Stimulated activated CD8-positive, alpha-beta memory T cell treated with anti-CD3 and anti-CD28 coated beads, Interleukin-12 subunit alpha, Interleukin-12 subunit beta, amount 100 ng/mL, for 24 hours (primary cell): ENCODE measurements at regions not wholly inside any gene's neighbourhood (a gene's known extent, or its start where the extent isn't known, plus 50 kb on each side); places are given as distances from the start of the nearest gene placed in this dataset.

Experiments
- DNase-seq: peaks from one replicate; pipeline ENCODE4 v3.0.0-alpha.2; 2020; ENCODE audit errors: extremely low read depth

DNA sequence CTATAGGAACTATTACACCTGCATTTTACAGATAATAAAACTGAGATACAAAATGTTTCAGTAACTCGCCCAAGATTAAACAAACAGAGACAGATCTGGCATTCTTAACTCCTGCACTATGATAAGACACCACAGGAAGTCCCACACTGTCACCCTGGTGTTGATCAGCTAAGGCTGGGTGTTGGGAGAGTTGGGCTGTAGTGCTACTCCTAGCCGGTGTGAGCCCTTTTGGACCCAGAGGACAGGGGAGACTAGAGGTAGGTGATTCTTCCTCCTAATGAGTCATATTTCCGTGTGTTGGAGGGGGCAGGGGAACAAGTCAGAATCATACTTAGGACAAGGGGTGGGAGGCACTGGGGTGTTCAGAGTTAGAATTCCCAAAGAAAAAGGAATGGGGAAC, 353.2 kb upstream of the TENM4 start:
- DNase-seq = no peak

DNA sequence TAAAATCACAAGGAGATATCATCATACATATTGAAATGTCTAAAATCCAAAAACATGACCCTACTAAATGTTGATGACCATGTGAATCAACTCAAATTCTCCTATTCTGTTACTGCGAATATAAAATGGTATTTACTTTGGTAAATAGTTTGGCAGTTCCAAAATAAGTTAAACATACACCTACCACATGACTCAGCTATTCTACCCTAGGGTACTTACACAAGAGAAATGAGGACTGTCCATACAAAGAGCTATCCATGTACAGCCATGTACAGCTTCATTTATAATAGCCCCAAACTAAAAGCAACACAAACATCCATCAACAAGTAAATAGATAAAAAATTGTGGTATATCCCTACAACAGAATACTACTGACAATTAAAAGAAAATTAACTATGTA, 346.1 kb upstream of the TENM4 start:
- DNase-seq = no peak

DNA sequence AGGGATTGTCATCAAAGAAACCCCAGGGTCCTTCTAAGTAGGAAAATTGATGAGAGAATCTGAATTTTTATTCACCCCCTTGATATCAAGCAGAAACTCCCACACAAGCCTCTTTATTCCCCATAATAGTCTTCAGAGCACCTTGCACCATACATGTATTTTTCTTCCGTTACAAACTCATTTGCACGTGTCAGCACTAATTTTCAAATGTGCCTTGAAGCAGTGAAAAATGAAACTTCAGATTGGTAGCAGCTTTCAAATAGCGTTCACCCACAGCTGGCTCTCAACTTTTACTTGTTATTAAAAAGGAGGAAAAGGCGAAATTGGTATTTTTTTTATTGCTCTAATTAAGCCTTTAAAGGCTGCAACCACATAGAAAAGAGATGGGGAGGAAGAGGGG, 343.0 kb upstream of the TENM4 start:
- no peak for DNase-seq

DNA sequence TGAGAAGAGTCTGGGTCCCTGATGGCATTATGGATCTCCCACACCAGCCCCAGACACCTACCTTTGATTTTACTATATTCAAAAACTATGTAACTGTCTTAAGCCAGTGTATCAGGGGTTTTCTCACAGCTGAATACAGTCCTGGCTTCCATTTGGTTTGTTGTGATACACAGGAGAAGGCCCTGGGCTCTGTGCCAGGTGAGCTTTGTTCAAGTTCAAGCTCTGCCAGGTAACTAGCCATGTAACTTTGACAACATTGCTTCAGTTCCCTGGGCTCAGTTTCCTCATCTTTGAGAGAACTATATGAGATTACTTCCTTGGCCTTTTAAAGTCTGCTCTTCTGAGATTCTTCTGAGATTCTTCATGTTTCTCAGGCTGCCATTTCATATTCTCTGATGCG, 327.5 kb upstream of the TENM4 start:
- no peak for DNase-seq

DNA sequence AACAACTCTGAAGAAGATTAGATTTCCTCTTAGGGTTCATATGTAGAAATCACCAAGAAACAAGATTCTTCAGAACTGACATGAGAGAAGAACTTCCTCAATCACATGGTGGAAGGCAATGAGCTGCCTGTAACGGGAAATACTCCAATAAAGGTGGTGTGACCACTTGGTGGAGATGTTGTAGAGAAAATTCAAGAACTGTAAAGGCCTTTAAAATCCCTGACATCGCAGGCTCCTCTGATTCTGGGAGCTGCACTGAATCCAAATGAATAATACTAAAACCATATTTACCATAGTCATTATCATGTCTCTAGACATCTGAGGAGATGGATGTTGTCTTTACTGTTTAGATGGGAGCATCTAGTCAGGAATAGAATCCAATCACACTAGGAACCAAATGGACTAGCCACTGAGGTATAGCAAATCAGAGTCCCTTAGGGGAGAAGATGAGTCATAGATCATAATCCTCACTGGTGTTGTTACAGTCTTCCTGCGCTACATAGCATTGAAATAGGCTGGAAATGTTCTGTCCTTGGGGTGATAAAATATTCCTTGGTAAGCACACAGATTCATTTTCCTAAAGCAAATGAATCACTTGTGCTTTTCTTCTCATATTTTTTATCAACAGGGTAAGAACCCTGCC, 321.6 kb upstream of the TENM4 start:
- no peak for DNase-seq

DNA sequence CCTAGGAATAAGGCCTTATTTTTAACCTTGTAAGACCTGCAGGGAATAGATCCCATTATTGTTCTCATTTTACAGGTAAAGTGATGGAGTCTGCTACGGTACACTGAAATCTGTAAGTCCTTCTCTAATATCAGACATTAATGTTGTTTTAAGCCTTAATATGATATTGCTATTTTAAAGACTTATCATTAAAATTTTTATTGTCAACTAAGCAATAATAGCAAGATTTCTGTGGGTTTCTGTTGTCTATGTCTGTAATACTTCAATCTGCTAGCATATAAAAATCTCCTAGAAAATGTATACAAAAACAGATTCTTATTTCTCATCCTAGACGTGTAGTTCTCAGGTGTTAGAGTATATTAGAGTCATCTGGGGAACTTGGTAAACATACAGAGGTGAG, 317.5 kb upstream of the TENM4 start:
- no peak for DNase-seq

DNA sequence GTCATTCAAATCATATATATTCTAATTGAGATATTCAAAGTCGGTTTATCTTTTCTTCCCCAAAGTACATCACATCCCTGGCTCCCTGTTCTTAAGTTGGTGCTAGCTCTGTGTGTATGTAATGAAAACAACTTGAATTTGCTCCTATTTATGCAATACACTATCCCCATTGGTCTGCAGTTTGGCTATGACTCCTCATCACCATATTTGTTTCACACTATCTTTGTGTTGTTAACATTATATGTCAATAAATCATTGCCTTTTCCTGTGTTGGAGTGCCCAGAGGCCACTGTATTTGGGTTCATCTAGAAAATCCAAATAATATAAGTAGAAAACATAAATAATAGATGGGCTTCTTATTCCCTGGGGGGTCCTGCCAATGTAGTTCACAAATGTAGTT, 306.6 kb upstream of the TENM4 start:
- no peak for DNase-seq

DNA sequence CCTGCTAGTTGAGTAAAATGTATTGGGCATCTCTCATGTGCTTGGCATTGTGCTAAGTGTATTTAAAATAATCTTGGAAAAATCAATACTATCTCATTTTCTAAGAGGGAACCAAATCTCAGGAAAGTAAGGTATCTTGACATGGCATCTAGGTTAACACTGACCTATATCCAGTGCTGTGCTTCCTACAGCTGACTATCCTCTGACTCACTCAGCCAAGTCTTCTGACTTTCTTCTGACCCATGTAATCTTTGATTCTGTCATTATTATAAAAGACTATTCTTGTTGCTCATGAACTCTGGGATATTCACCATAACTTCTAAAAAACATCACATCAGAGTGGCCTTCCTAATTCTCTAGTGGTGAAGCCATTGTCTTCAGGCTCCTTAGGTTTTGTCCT, 304.1 kb upstream of the TENM4 start:
- no peak for DNase-seq

DNA sequence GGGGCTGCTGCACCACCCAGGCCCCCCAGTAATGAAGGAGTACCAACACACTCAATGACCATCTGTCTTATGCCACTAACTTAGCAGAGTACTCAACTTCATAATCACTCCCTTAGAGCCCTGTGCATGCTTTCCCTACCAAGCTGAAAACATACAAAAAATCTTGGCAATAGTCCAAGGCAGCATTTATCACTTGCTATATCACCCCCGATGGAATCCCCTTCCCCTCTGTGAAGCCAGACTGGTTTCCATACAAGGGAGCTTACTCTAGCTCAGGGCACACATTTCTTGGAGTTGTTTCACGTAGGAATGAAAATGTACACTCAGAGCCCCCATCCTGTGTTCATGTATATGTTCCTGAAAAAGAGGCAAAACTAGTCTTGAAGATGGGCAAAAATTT, 301.3 kb upstream of the TENM4 start:
- no peak for DNase-seq

DNA sequence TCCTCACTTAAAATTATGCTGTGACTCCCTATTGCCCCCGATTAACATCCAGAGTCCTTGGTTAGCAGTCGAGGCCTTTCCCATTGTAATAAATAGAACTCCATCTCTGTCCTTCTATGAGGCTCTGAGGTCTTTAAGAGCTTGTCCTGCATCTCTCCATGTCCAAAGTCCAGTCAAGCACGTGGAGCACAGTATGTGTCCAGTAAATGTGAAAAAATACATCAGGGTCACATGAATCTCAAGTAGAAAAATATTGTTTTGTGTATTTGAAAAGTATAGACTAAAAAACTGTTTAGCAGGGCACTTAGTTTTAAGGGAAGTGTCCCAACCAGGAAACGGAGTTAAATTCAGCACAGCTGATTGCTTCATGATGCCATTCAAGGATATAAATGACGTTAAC, 298.8 kb upstream of the TENM4 start:
- DNase-seq = no peak

DNA sequence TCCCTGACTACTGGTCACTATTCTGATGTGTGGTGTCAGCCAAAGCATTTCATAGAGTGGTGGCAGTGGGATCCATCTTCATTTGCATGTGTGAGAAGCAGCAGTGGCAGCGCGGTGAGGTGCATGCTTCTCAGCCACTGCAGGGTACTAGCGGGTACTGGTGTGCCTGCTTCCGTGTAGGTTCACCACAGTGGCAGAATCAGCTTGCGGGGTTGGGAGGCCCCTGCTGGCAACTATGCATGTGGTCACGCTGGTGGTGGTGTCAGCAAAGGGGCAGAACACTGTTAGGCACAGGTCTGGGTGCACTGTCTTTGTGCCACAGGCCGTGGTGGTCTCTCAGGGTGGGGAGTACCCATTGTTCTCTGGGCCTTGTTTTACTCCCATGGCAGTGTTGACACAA, 286.4 kb upstream of the TENM4 start:
- DNase-seq = no peak

DNA sequence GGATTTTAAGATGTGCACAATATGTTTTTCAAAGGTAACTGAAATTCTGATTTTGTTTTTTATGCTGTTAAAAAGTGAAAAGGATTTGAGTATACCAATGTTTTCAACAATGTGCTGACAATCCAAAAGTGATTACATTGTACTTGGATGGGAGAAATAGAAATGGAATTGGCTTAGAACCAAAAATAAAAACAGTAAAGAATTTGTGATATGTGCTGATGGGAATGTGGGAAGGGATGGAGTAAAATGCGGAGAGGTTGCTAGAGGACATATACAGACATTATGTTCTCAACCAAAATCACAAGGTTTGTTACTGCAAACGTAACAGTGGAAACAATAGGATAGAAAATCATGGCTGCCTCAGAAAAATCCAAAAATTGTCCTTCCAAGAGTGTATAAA, 279.3 kb upstream of the TENM4 start:
- no peak for DNase-seq

DNA sequence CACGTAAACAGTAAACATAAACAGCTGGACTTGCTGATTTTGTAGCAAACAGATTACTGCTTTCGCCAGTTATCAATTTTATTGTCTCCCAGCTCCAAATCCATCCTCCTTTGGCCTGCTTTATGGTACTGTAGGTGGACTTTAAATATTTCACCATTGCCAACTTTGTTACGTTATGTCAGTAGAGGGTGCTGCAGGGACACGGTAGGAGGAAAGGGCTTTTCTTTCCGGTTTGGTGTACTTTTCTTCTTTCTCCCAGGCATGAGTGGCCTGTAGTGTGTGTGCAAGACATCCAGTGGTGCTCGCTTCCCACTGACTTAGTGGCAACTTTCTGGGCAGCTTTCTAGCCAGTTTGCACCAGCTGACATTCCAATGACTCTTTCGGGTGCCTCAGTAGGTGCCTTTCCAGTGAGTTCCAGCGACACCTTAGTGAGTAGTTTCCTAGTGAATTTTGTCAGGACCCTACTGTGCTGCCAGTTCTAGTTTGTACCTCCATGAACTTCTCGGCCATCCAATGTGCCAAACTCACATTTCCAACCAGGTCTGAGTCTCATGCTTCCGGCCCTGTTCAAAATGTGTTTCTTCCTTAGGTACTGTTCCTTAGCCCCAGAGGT, 267.6 kb upstream of the TENM4 start:
- no peak for DNase-seq

DNA sequence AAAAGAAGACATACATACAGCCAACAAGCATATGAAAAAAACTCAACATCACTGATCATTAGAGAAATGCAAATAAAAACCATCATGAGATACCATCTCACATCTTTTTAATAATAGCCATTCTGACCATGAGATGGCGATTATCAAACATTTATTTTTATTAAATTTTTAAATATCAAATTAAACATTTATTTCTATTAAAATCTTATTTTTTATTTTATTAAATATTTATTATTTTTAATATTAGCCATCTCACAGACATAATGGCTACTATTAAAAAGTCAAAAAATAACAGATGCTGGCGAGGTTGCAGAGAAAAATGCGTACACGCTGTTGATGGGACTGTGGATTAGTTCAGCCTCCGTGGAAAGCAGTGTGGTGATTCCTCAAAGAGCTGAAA, 264.8 kb upstream of the TENM4 start:
- DNase-seq = no peak

DNA sequence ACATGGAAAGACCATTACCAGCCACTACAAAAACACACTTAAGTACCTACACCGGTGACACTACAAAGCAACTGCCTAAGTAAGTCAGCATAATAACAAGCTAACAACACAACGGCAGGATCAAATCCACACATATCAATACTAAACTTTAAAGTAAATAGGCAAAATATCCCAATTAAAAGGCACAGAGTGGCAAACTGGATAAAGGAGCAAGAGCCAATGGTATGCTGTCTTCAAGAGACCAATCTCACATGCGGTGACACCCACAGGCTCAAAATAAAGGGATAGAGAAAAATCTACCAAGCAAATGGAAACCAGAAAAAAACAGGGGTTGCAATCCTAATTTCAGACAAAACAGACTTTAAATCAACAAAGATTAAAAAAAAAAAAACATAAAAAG, 261.5 kb upstream of the TENM4 start:
- no peak for DNase-seq

DNA sequence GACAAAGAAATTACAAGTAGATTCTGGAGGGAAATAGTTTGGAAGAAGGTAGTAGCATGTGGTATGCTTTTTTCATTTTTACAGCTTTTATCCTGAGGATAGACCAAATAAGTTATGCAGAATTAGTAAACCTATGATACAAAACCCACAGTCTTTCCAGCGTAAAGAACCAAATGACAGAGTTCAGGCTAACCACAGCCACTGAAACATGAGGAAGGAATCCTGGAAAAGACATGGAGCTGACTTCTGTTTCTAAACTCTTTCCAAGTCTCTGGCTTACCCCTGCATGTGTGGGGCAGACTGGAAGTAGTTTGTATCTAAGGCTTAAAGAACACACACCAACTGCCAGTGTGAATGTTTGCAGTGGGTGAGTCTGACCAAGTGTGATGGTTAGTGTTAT, 258.4 kb upstream of the TENM4 start:
- DNase-seq = no peak

DNA sequence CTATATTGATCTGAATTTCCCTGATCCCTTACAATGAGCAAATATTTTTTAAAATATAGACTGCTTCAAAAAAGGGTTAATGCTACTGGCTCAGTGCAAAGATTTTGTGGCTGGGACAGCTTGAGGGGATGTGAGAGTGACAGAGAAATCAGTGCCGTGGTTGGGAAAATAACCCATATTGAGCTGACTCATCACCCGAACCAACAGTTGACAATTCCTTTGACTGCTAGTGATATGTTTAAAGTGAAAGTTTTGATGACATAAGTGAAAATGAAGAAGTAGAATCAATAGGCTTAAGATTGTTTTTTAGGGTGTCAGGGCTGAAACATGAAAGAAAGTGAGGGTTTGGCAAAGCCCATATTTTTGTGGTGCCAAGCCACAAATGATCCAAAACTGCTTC, 257.1 kb upstream of the TENM4 start:
- no peak for DNase-seq

DNA sequence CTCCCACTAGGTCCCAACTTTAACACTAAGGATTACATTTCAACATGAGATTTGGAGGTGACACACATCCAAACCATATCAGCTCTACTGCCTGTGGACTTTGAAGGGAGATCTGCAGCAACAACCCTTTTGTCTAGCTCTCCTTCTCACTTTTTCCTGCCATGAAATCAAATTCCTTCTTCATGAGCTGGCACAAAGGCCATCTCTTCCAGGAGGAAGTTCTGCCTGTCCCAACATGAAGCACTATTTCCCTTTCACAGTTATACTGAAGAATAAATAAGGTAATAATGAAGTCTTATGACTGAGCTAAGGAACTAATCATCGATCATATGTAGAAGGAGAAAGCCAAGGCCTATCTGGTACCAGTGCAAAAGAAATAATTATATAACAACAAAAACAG, 253.5 kb upstream of the TENM4 start:
- DNase-seq = no peak

DNA sequence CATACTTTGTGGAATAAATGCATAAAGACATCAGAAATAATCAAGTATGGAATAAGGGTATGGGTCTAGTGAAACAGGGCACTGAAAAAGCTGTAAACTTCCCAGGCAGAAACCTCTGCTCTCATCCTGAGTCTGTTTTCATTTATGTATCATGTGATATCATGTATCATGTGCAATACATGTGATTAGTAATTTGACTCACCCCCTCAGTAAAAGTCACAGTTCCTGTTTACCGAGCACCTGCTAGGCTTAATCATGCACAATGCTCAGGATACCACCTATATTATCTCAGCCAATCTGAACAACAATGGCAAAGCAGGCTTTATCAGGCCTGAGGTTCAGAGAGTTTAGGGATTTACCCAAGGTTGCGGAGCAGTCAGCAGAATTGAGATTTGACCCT, 250.6 kb upstream of the TENM4 start:
- no peak for DNase-seq

DNA sequence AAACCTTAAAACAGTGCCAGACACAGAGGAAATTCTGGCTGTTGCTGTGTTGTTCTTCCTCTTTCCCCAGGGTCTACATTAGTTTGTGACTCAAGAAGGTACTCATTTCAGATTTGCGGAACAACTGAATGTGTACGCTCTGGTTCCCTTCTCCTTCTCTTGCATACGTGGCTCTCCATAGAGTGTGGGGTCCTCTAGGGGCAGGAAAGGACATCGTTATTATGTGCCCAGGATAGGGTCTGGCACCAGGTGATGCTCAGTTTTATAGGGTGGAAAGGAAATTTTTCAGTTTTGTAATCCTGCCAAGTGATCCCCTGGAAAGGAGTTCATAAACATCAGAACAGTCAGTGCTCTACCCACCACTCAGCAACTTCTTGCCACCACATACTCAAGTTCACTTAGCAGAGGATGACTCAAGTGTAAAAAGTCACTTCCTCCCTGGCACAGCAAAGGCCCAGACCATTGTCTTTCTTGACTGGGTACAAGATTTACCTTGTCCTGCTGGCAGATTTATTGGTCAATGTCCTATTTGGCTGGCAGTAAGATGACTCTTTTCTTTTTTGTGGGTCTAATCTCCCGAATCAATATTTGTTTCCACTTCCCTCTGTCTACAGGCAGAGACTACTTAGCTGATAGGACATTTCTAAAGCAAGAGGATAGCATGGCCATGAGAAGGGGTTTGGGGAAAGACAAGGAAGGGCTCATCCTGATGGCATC, 246.0 kb upstream of the TENM4 start:
- no peak for DNase-seq

DNA sequence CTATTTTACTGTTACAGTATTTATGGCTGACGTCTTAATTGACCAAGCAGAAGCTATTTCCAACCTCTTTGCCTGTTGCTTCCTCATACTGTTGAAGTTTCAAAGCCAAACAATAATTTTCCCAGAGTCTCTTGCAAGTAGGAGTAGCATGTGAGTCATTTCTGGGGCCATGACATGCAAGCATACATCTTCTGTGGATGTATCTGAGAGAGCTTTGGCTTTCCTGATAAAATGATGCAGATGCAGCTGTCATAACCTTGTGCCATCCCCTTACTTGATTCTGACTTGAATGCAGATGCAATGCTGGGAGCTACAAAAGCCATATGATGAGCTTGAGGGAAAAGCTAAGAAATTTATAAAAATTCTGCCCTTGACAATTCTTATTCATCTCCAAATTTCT, 243.1 kb upstream of the TENM4 start:
- no peak for DNase-seq

DNA sequence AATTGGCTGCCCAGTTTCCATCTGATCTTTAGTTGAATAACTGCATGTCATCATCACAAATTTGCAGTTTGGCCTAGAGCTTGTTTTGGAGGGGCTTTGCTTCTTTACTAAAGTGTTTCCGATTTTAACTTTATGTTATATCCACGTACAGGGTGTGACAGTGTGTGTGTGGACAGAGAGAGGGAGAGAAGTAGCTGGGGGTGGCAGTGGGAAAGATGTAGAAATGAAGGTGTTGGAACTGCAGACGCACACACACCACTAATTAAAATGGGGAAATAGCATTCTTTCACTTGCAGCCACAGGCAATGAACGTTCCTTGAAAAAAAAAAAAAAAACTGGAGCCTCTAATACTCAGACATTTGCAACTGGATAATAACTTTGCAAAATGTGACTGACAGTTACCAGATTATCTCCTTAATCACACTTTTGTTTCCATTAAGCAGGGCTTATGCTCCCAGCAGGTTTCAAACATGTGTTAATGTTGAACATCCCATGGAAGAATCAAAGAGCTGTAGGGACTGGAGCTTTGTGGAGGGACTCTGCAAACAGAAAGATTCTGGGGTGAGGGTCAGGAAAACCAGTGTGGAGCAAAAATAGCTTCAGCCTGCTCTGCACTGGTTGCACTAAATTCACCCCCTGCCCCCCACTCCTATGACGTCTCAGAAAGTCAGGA, 238.1 kb upstream of the TENM4 start:
- DNase-seq = no peak

DNA sequence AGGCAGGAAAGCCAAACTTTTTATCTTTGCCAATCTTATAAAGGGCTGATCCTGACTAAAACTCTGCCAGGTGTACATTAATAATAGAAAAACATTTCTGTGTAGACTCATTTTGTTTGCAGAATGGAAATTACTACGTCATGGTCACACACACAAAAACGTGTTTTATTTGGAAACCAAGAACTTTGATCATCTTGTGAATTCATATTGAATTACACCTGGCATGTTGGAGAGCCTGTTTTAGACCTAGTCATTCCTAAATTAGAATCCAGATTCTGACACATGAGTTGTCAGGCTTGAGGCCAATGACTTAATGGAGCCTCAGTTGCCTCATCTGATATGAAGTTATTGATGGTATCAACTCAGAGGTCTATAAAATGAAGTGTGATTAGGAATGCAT, 235.6 kb upstream of the TENM4 start:
- DNase-seq = no peak
